Astrocyte (in vitro differentiated cells and primary cell): ENCODE measurements at regions not wholly inside any gene's neighbourhood (a gene's known extent, or its start where the extent isn't known, plus 50 kb on each side); places are given as distances from the start of the nearest gene placed in this dataset.
A peak's percentile ranks its signal among the peaks of the same experiment; 100 is the strongest.

Source experiments
- DNase-seq: peaks from one replicate; pipeline ENCODE4 v3.0.0-alpha.2; 2010; ENCODE audit warnings: low read depth
- FAIRE-seq: peaks from 2 replicates; lab custom pipeline; 2011; peaks lifted over from hg19 to GRCh38; lab: Jason Lieb, UNC
- H2AFZ ChIP-seq: 2 replicates; pipeline ENCODE4 v1.6.0; 2012; ENCODE audit warnings: low read depth, low read length, inconsistent platforms
- H3K27ac ChIP-seq: 2 replicates; pipeline ENCODE4 v1.5.1; 2011; ENCODE audit warnings: low read depth, low read length, inconsistent platforms
- H3K27me3 ChIP-seq: 2 replicates; pipeline ENCODE4 v1.6.0; 2011; ENCODE audit warnings: low read length, inconsistent platforms; ENCODE audit not compliant: insufficient read depth
- H3K36me3 ChIP-seq: 2 replicates; pipeline ENCODE4 v1.5.1; 2011; ENCODE audit warnings: low read length, inconsistent platforms; ENCODE audit not compliant: insufficient read depth
- H3K4me1 ChIP-seq: 2 replicates; pipeline ENCODE4 v1.5.1; 2011; ENCODE audit warnings: low read length, inconsistent platforms; ENCODE audit not compliant: insufficient read depth
- H3K4me2 ChIP-seq: 2 replicates; pipeline ENCODE4 v1.6.0; 2012; ENCODE audit warnings: low read length, inconsistent platforms
- H3K4me3 ChIP-seq: 2 replicates; pipeline ENCODE4 v1.5.1; 2011; ENCODE audit warnings: low read depth, mild to moderate bottlenecking, low read length, inconsistent platforms; ENCODE audit not compliant: insufficient read depth
- H3K79me2 ChIP-seq: 2 replicates; pipeline ENCODE4 v1.6.0; 2012; ENCODE audit warnings: mild to moderate bottlenecking, low read length, inconsistent platforms; ENCODE audit not compliant: insufficient read depth
- H3K9ac ChIP-seq: 2 replicates; pipeline ENCODE4 v1.6.0; 2012; ENCODE audit warnings: mild to moderate bottlenecking, low read length, inconsistent platforms
- H3K9me3 ChIP-seq: 2 replicates; pipeline ENCODE4 v1.5.1; 2012; ENCODE audit warnings: low read depth, mild to moderate bottlenecking, low read length, inconsistent platforms; ENCODE audit not compliant: insufficient read depth
- H4K20me1 ChIP-seq: 2 replicates; pipeline ENCODE4 v1.6.0; 2012; ENCODE audit warnings: low read length, inconsistent platforms; ENCODE audit not compliant: insufficient read depth
- H3K27ac Mint-ChIP-seq: one replicate; pipeline ENCODE4 v1.8.0; 2021; ENCODE audit warnings: mild to moderate bottlenecking, mixed read lengths; ENCODE audit not compliant: unreplicated experiment
- H3K27me3 Mint-ChIP-seq: one replicate; pipeline ENCODE4 v1.8.0; 2021; ENCODE audit warnings: low read depth, mixed read lengths; ENCODE audit not compliant: unreplicated experiment
- H3K36me3 Mint-ChIP-seq: one replicate; pipeline ENCODE4 v1.8.0; 2021; ENCODE audit warnings: low read depth, mixed read lengths; ENCODE audit not compliant: unreplicated experiment
- H3K4me1 Mint-ChIP-seq: one replicate; pipeline ENCODE4 v1.8.0; 2021; ENCODE audit warnings: low read depth, mixed read lengths; ENCODE audit not compliant: unreplicated experiment
- H3K4me3 Mint-ChIP-seq: one replicate; pipeline ENCODE4 v1.8.0; 2021; ENCODE audit warnings: mild to moderate bottlenecking, moderate library complexity, mixed read lengths; ENCODE audit not compliant: unreplicated experiment
- H3K9me3 Mint-ChIP-seq: one replicate; pipeline ENCODE4 v1.8.0; 2021; ENCODE audit warnings: mild to moderate bottlenecking, mixed read lengths; ENCODE audit not compliant: unreplicated experiment
- CTCF ChIP-seq: IDR thresholded peaks from 2 replicates; pipeline ENCODE4 v1.5.1; 2011; ENCODE audit warnings: low read depth, mild to moderate bottlenecking, inconsistent platforms, low read length, moderate library complexity; ENCODE audit not compliant: insufficient read depth
- EZH2 ChIP-seq: IDR thresholded peaks from 2 replicates; pipeline ENCODE4 v1.6.1; 2012; ENCODE audit warnings: mild to moderate bottlenecking, low read length, inconsistent platforms; ENCODE audit not compliant: insufficient read depth

- H3K36me3 ChIP-seq, result no peaks in the 10 kb centered on the region
- no peaks in the 10 kb centered on the region for H3K27me3 Mint-ChIP-seq
These were observed 358.0 kb upstream of the PCSK5 start for GRCh38 chr9:75532233-75533050.

GRCh38 chr9:75539523-75539922, 350.9 kb upstream of the PCSK5 start:
- Histone ChIP-seq H3K79me2 (no peaks in the 10 kb centered on the region), H3K4me2 (no peak overlapping the region), H3K4me3 (no peak overlapping the region), H3K9me3 (no peaks in the 10 kb centered on the region), H3K27me3 (no peaks in the 10 kb centered on the region), H3K27ac (no peak overlapping the region), H3K9ac (no peak overlapping the region), H3K4me1 (no peaks in the 10 kb centered on the region), H3K36me3 (no peaks in the 10 kb centered on the region), H4K20me1 (no peaks in the 10 kb centered on the region), H2AFZ (no peak overlapping the region)
- Mint-ChIP-seq H3K4me1 (peaks cover 6% of the 10 kb centered on the region), H3K36me3 (no peaks in the 10 kb centered on the region), H3K27me3 (no peaks in the 10 kb centered on the region), H3K27ac (no peak overlapping the region), H3K9me3 (no peaks in the 10 kb centered on the region), H3K4me3 (no peak overlapping the region)
- peak; percentile 15 for DNase-seq
- no peak for FAIRE-seq
- TF ChIP-seq EZH2 (no peak), CTCF (no peak)

More at GRCh38 chr9:75532233-75533050, 358.0 kb upstream of the PCSK5 start:
- Mint-ChIP-seq H3K36me3 (no peaks in the 10 kb centered on the region), H3K4me1 (no peaks in the 10 kb centered on the region), H3K27ac (no peak overlapping the region), H3K4me3 (no peak overlapping the region), H3K9me3 (no peaks in the 10 kb centered on the region)
- Histone ChIP-seq H3K27ac (no peak overlapping the region), H3K4me3 (no peak overlapping the region), H2AFZ (no peak overlapping the region), H3K4me1 (no peaks in the 10 kb centered on the region), H3K27me3 (no peaks in the 10 kb centered on the region), H4K20me1 (no peaks in the 10 kb centered on the region), H3K9me3 (no peaks in the 10 kb centered on the region), H3K4me2 (no peak overlapping the region), H3K9ac (no peak overlapping the region), H3K79me2 (no peaks in the 10 kb centered on the region)
- DNase-seq, result no peak
- FAIRE-seq, result no peak
- TF ChIP-seq CTCF (no peak), EZH2 (no peak)

- no peaks in the 10 kb centered on the region for H3K79me2 ChIP-seq
- Mint-ChIP-seq H3K27ac (no peak overlapping the region), H3K4me3 (no peak overlapping the region), H3K27me3 (no peaks in the 10 kb centered on the region), H3K36me3 (no peaks in the 10 kb centered on the region), H3K4me1 (peaks cover 6% of the 10 kb centered on the region), H3K9me3 (no peaks in the 10 kb centered on the region)
- no peak for DNase-seq
- FAIRE-seq, result no peak
- H3K4me1 ChIP-seq, result no peaks in the 10 kb centered on the region
- no peak overlapping the region for H3K9ac ChIP-seq
- H4K20me1 ChIP-seq, result no peaks in the 10 kb centered on the region
- TF ChIP-seq EZH2, result no peak
- TF ChIP-seq CTCF, result no peak
- no peak overlapping the region for H2AFZ ChIP-seq
- H3K27me3 ChIP-seq, result no peaks in the 10 kb centered on the region
- H3K36me3 ChIP-seq, result no peaks in the 10 kb centered on the region
- no peak overlapping the region for H3K4me3 ChIP-seq
- no peak overlapping the region for H3K27ac ChIP-seq
- H3K4me2 ChIP-seq, result no peak overlapping the region
- H3K9me3 ChIP-seq, result no peaks in the 10 kb centered on the region
These were observed 350.3 kb upstream of the PCSK5 start for GRCh38 chr9:75540185-75540584.
